AG10803 (cell line): ENCODE measurements at regions not wholly inside any gene's neighbourhood (a gene's known extent, or its start where the extent isn't known, plus 50 kb on each side); places are given as distances from the start of the nearest gene placed in this dataset.

Experiments
- DNase-seq: peaks from one replicate; pipeline ENCODE4 v3.0.0; 2010; ENCODE audit warnings: low read depth
- H3K4me3 ChIP-seq: 2 replicates; pipeline ENCODE4 v1.5.1; 2011; ENCODE audit warnings: mild to moderate bottlenecking, low read length, control low read depth
- CTCF ChIP-seq: conservative IDR thresholded peaks from 2 replicates; pipeline ENCODE4 v1.5.1; 2011; ENCODE audit warnings: mild to moderate bottlenecking, low read length, control low read depth, inconsistent platforms

GRCh38 chr13:107031716-107032115, 463.8 kb upstream of the ARGLU1 start:
- H3K4me3 ChIP-seq: no peak overlapping the region
- no peak for TF ChIP-seq CTCF
- DNase-seq: no peak

DNA sequence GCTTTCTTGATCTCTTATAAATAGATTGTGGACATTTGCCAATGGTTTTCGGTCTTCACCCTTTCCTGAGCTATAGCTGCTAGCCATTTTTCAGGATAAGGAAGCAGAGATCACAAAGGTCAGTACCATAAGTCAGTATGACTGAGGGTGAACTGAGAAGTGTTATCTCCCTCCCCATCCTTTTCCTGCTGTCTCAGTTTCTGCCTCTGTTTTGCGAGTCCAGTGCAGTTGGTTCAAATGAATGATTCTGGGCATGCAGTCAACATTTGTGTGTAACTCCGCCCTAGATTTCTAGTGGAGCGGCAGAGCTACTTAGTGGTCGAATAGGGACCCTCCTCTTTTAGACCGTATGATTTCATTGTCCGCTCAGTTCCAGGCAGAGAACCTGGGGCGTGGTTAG, 460.8 kb upstream of the ARGLU1 start:
- no peak for TF ChIP-seq CTCF
- H3K4me3 ChIP-seq: no peak overlapping the region
- no peak for DNase-seq

GRCh38 chr13:107025991-107026390, 458.1 kb upstream of the ARGLU1 start:
- H3K4me3 ChIP-seq: no peak overlapping the region
- peak; percentile 54 for DNase-seq
- TF ChIP-seq CTCF: no peak

GRCh38 chr13:107023335-107023734, 455.4 kb upstream of the ARGLU1 start:
- no peak for TF ChIP-seq CTCF
- no peak overlapping the region for H3K4me3 ChIP-seq
- no peak for DNase-seq

DNA sequence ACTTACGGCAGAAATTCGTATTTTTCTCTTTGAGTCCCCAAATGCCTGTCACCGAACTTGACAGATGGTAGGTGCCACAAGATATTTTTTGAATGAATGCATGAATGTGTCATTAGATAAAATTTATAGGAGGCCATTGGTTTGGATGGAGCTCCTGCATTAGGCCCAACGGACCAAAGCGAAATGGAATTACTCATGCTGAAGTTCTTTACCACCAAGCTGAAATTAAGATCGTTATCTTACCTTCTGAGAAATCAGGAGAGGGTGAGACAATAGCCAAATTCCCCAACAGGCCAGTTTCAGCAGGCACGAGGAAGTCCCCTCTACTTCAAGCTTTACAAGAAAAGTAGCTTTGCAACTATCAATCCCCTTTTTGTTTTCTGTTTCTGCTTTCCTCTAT, 452.5 kb upstream of the ARGLU1 start:
- TF ChIP-seq CTCF: no peak
- DNase-seq: no peak
- H3K4me3 ChIP-seq: no peak overlapping the region

- TF ChIP-seq CTCF: no peak
- H3K4me3 ChIP-seq: no peak overlapping the region
- DNase-seq: no peak
Observed at GRCh38 chr13:107018285-107018684, 450.3 kb upstream of the ARGLU1 start.

- no peak for TF ChIP-seq CTCF
- DNase-seq: peak; percentile 34
- H3K4me3 ChIP-seq: no peak overlapping the region
Observed at GRCh38 chr13:107006661-107007060, 438.7 kb upstream of the ARGLU1 start.
